ENCODE measurements at regions not wholly inside any gene's neighbourhood (a gene's known extent, or its start where the extent isn't known, plus 50 kb on each side); places are given as distances from the start of the nearest gene placed in this dataset.

DNA sequence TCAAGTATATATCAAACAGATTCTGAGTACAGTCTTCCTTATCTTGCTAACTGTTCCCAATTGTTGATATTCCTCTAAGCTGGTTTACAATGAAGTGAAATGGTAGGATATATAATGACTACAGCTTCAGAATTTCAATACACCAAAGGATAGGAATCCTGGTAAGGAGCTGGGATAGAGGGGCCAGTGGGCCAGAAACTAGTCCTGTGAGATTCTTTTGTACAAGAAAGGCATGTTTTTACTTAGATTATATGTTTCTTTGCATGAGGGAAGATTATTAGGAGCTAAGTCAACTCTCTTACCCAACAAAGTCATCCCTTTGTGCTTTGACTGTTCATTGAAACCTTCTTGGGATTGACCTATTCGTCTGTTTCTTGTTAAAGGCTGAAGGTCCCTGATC, 435.7 kb downstream of the PLK2 start:
- TF ChIP-seq CTCF (IDR thresholded peaks at IDR 0.05; ENCODE audit: insufficient read depth, low read depth, low read length) (no peak), EZH2 (IDR thresholded peaks at IDR 0.05; ENCODE audit: insufficient read depth, low read length) (no peak)
